Nephron (organoid): ENCODE measurements at regions not wholly inside any gene's neighbourhood (a gene's known extent, or its start where the extent isn't known, plus 50 kb on each side); places are given as distances from the start of the nearest gene placed in this dataset.

ENCODE experiments used
- H3K27ac Mint-ChIP-seq, 3 experiments: 2 replicates each; pipeline ENCODE4 v1.8.0; 2020; ENCODE audit warnings: mixed read lengths in 3 of 3, mild to moderate bottlenecking in 2 of 3, moderate library complexity in 1 of 3
- H3K27me3 Mint-ChIP-seq: 2 replicates; pipeline ENCODE4 v1.8.0; 2021; ENCODE audit warnings: low read depth, mild to moderate bottlenecking, moderate library complexity, mixed read lengths
- H3K36me3 Mint-ChIP-seq: 2 replicates; pipeline ENCODE4 v1.8.0; 2020; ENCODE audit warnings: low read depth, mixed read lengths
- H3K4me1 Mint-ChIP-seq: 2 replicates; pipeline ENCODE4 v1.8.0; 2020; ENCODE audit warnings: mixed read lengths
- H3K4me3 Mint-ChIP-seq, 3 experiments: 2 replicates each; pipeline ENCODE4 v1.8.0; 2020; ENCODE audit warnings: mild to moderate bottlenecking in 3 of 3, mixed read lengths in 3 of 3, moderate library complexity in 2 of 3
- H3K9me3 Mint-ChIP-seq: 2 replicates; pipeline ENCODE4 v1.8.0; 2020; ENCODE audit warnings: mixed read lengths
- CTCF ChIP-seq, 3 experiments: fragments of 200-600 bp; sonication (generic); IDR thresholded peaks; one replicate each; pipeline ENCODE4 v1.5.0; 2021; ENCODE audit warnings: antibody characterized with exemption in 3 of 3; ENCODE audit not compliant: unreplicated experiment in 3 of 3

GRCh38 chr2:150136893-150137292, 350.6 kb downstream of the RND3 start:
- no peaks in the 10 kb centered on the region for H3K9me3 Mint-ChIP-seq
- H3K27ac Mint-ChIP-seq = peak overlapping the region in 1 of 3 experiments; percentile 54
- no peaks in the 10 kb centered on the region for H3K36me3 Mint-ChIP-seq
- H3K27me3 Mint-ChIP-seq = peaks cover 4% of the 10 kb centered on the region
- peaks cover 45% of the 10 kb centered on the region for H3K4me1 Mint-ChIP-seq
- no peak for TF ChIP-seq CTCF (IDR thresholded peaks at IDR 0.05; ENCODE audit: unreplicated experiment in 3 of 3)
- no peak overlapping the region for H3K4me3 Mint-ChIP-seq

- no peak for TF ChIP-seq CTCF (IDR thresholded peaks at IDR 0.05; ENCODE audit: unreplicated experiment in 3 of 3)
- H3K4me1 Mint-ChIP-seq = peaks cover 45% of the 10 kb centered on the region
Observed at GRCh38 chr2:150136401-150136800, 351.1 kb downstream of the RND3 start.

GRCh38 chr2:150135223-150135883, 352.1 kb downstream of the RND3 start:
- H3K27ac Mint-ChIP-seq = peak overlapping the region in 2 of 3 experiments; percentile 23 to 51
- H3K36me3 Mint-ChIP-seq = no peaks in the 10 kb centered on the region
- H3K9me3 Mint-ChIP-seq = no peaks in the 10 kb centered on the region
- H3K4me3 Mint-ChIP-seq = no peak overlapping the region
- H3K4me1 Mint-ChIP-seq = peaks cover 50% of the 10 kb centered on the region
- TF ChIP-seq CTCF (IDR thresholded peaks at IDR 0.05; ENCODE audit: unreplicated experiment in 3 of 3) = no peak
- H3K27me3 Mint-ChIP-seq = peaks cover 4% of the 10 kb centered on the region

More at GRCh38 chr2:150136401-150136800, 351.1 kb downstream of the RND3 start:
- Mint-ChIP-seq H3K9me3 (no peaks in the 10 kb centered on the region), H3K27ac (peak overlapping the region in 2 of 3 experiments; percentile 16 to 54), H3K27me3 (peaks cover 4% of the 10 kb centered on the region), H3K4me3 (no peak overlapping the region), H3K36me3 (no peaks in the 10 kb centered on the region)

GRCh38 chr2:150134223-150134857, 353.1 kb downstream of the RND3 start:
- TF ChIP-seq CTCF (IDR thresholded peaks at IDR 0.05; ENCODE audit: unreplicated experiment in 3 of 3) = no peak
- Mint-ChIP-seq H3K27me3 (peaks cover 4% of the 10 kb centered on the region), H3K9me3 (no peaks in the 10 kb centered on the region), H3K36me3 (no peaks in the 10 kb centered on the region), H3K4me3 (no peak overlapping the region), H3K27ac (peak overlapping the region; percentile 20 to 51 (median 38)), H3K4me1 (peaks cover 57% of the 10 kb centered on the region)

GRCh38 chr2:150133623-150134022, 353.8 kb downstream of the RND3 start:
- Mint-ChIP-seq H3K27ac (peak overlapping the region in 1 of 3 experiments; percentile 13), H3K27me3 (peaks cover 4% of the 10 kb centered on the region), H3K4me3 (no peak overlapping the region), H3K36me3 (no peaks in the 10 kb centered on the region), H3K4me1 (peaks cover 53% of the 10 kb centered on the region), H3K9me3 (no peaks in the 10 kb centered on the region)
- no peak for TF ChIP-seq CTCF (IDR thresholded peaks at IDR 0.05; ENCODE audit: unreplicated experiment in 3 of 3)
